ENCODE measurements at regions not wholly inside any gene's neighbourhood (a gene's known extent, or its start where the extent isn't known, plus 50 kb on each side); places are given as distances from the start of the nearest gene placed in this dataset.

DNA sequence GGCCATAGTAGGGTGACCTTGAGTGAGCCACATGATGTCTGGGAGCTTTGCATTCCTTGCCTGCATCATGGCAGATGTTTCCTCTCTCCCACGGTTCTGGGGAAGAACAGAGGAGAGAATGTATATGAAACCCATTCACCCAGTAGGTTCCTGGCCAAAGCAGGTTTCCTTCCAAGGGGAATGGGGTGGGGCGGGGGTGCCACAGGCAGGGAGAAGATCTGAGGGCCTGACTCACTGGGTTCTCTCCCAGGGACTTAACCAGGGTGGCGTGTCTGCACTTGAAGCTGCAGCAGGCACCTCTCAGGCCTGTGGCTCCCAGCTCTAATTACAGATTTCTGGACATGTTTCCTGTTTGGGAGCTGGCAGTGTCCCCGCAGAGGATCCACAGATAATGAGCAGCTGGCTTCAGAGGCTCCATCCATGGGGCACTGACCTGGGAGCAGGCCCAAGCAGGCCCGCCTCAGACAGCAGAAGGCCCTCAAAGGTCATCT is 50.2 kb upstream of the ZMIZ1 start:
- no TSS peak for BruUV-seq (replicated peaks)
- Histone ChIP-seq H3K9me2 (ENCODE audit: insufficient read depth) (no peaks in the 10 kb centered on the region), H3K4me3 (no peak overlapping the region), H3K27me3 (ENCODE audit: insufficient read depth, low read depth) (no peaks in the 10 kb centered on the region), H3K4me1 (replicated peaks; ENCODE audit: insufficient read depth) (no peaks in the 10 kb centered on the region), H3K9me3 (ENCODE audit: insufficient read depth, low read depth) (no peaks in the 10 kb centered on the region), H3F3A (ENCODE audit: insufficient read depth, low read depth) (no peaks in the 10 kb centered on the region), H2AFZ (no peak overlapping the region), H3K36me3 (ENCODE audit: low read depth) (no peaks in the 10 kb centered on the region), H4K20me1 (ENCODE audit: insufficient read depth) (no peaks in the 10 kb centered on the region), H3K4me2 (no peak overlapping the region), H3K79me2 (ENCODE audit: low read depth) (no peaks in the 10 kb centered on the region), H3K27ac (no peak overlapping the region)
- CTCF ChIA-PET: no interaction called here
- intact Hi-C loops (cut with micrococcal nuclease; ENCODE audit: unreplicated experiment): no loop called here
- POLR2A ChIA-PET (ENCODE audit: unreplicated experiment): no interaction called here
- no peak for DNase-seq
- TF ChIP-seq EZH2 (IDR thresholded peaks at IDR 0.05; ENCODE audit: low read depth): no peak
- TF ChIP-seq, protein P1, sequence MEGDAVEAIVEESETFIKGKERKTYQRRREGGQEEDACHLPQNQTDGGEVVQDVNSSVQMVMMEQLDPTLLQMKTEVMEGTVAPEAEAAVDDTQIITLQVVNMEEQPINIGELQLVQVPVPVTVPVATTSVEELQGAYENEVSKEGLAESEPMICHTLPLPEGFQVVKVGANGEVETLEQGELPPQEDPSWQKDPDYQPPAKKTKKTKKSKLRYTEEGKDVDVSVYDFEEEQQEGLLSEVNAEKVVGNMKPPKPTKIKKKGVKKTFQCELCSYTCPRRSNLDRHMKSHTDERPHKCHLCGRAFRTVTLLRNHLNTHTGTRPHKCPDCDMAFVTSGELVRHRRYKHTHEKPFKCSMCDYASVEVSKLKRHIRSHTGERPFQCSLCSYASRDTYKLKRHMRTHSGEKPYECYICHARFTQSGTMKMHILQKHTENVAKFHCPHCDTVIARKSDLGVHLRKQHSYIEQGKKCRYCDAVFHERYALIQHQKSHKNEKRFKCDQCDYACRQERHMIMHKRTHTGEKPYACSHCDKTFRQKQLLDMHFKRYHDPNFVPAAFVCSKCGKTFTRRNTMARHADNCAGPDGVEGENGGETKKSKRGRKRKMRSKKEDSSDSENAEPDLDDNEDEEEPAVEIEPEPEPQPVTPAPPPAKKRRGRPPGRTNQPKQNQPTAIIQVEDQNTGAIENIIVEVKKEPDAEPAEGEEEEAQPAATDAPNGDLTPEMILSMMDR (conservative IDR thresholded peaks at IDR 0.05): no peak

Measured in PC-9 (cell line).